Suprapubic skin (tissue), 4 donors: ENCODE measurements at regions not wholly inside any gene's neighbourhood (a gene's known extent, or its start where the extent isn't known, plus 50 kb on each side); places are given as distances from the start of the nearest gene placed in this dataset.
A peak's percentile ranks its signal among the peaks of the same experiment; 100 is the strongest.

Experiments used
- DNase-seq, 2 donors: peaks; one replicate each; pipeline ENCODE4 v3.0.0-alpha.2; 2019; ENCODE audit warnings: low spot score in 2 of 2
- H3K27ac ChIP-seq: fragments of 200-600 bp; sonication (generic); one replicate; pipeline ENCODE4 v1.5.1; 2019
- H3K27me3 ChIP-seq: fragments of 200-600 bp; sonication (generic); one replicate; pipeline ENCODE4 v1.5.1; 2019
- H3K36me3 ChIP-seq: fragments of 200-600 bp; sonication (generic); one replicate; pipeline ENCODE4 v1.5.1; 2019
- H3K4me1 ChIP-seq: fragments of 200-600 bp; sonication (generic); one replicate; pipeline ENCODE4 v1.5.1; 2019
- H3K4me3 ChIP-seq: fragments of 200-600 bp; sonication (generic); one replicate; pipeline ENCODE4 v1.5.1; 2019; ENCODE audit warnings: mild to moderate bottlenecking
- H3K9me3 ChIP-seq: fragments of 200-600 bp; sonication (generic); one replicate; pipeline ENCODE4 v1.5.1; 2019
- EP300 ChIP-seq: sonication (generic); formaldehyde crosslinking; IDR thresholded peaks from one replicate; pipeline ENCODE4 v1.6.1; 2017; ENCODE audit warnings: antibody characterized with exemption
- POLR2A ChIP-seq, 2 donors: fragments of 450-650 bp; IDR thresholded peaks; one replicate each; pipeline ENCODE4 v1.6.1; 2017; ENCODE audit warnings: antibody characterized with exemption in 2 of 2, mild to moderate bottlenecking in 2 of 2, moderate library complexity in 2 of 2
- POLR2AphosphoS5 ChIP-seq, 3 donors: sonication (generic); formaldehyde crosslinking; IDR thresholded peaks; one replicate each; pipeline ENCODE4 v1.6.1; 2017; ENCODE audit warnings: antibody characterized with exemption in 3 of 3
- whole genome bisulfite sequencing: methylation state at CpG from one replicate; pipeline ENCODE4 v1.1.5; 2018; 5-methylcytosine and 5-hydroxymethylcytosine counted together
- TF ChIP-seq, protein P1 (sequence below), 2 donors: fragments of 200-600 bp in 1 of 2; fragments of 450-650 bp in 1 of 2; sonication (generic) in 1 of 2; IDR thresholded peaks; one replicate each; pipeline ENCODE4 v1.5.1; 2016 to 2019; ENCODE audit warnings: antibody characterized with exemption in 2 of 2, mild to moderate bottlenecking in 1 of 2, moderate library complexity in 1 of 2

DNA sequence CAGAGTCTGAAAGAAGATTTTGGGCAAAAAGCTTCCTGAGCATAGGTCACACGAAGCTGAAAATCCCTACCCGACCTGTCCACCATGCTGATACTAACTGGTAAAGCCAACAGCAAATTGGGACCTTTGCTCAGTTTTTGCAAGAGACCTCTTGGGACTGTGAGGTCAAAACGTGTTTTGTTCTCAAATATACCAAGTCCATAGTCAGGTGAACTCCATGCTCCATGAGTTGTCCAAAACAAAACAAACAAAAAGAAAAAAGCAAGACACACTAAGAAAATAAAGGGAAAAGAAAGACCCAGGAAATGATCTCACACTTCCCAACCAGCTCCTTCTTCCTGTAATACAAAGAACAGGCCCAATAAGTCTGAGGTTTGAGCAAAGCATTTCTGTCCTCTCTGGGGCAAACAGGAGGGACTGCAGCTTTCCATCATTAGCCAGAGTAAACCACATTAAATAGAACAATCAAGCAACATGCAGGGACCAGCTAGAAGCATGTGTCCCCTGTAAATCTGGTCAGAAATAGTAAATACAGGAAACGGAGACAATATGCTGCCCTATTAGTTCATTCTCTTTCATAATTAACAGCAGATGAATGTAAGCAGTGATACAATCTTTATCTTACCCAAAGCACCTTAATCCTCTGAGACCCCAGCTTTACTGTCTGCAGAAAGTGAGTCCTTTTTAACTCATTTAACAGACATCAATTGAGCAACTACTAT, 125.0 kb upstream of the LIPC start:
- H3K27me3 ChIP-seq, result no peaks in the 10 kb centered on the region
- DNase-seq, result no peak
- H3K36me3 ChIP-seq, result no peaks in the 10 kb centered on the region
- peaks cover 30% of the 10 kb centered on the region for H3K4me1 ChIP-seq
- H3K27ac ChIP-seq, result no peak overlapping the region
- H3K9me3 ChIP-seq, result no peaks in the 10 kb centered on the region
- 79% methylated on average over 4 of the region's 4 CpGs for WGBS
- H3K4me3 ChIP-seq, result no peak overlapping the region
- TF ChIP-seq POLR2A (IDR thresholded peaks at IDR 0.05), result no peak
- TF ChIP-seq EP300, result no peak
- TF ChIP-seq, protein P1, sequence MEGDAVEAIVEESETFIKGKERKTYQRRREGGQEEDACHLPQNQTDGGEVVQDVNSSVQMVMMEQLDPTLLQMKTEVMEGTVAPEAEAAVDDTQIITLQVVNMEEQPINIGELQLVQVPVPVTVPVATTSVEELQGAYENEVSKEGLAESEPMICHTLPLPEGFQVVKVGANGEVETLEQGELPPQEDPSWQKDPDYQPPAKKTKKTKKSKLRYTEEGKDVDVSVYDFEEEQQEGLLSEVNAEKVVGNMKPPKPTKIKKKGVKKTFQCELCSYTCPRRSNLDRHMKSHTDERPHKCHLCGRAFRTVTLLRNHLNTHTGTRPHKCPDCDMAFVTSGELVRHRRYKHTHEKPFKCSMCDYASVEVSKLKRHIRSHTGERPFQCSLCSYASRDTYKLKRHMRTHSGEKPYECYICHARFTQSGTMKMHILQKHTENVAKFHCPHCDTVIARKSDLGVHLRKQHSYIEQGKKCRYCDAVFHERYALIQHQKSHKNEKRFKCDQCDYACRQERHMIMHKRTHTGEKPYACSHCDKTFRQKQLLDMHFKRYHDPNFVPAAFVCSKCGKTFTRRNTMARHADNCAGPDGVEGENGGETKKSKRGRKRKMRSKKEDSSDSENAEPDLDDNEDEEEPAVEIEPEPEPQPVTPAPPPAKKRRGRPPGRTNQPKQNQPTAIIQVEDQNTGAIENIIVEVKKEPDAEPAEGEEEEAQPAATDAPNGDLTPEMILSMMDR (IDR thresholded peaks at IDR 0.05), result no peak
- TF ChIP-seq POLR2AphosphoS5 (IDR thresholded peaks at IDR 0.05), result no peak

DNA sequence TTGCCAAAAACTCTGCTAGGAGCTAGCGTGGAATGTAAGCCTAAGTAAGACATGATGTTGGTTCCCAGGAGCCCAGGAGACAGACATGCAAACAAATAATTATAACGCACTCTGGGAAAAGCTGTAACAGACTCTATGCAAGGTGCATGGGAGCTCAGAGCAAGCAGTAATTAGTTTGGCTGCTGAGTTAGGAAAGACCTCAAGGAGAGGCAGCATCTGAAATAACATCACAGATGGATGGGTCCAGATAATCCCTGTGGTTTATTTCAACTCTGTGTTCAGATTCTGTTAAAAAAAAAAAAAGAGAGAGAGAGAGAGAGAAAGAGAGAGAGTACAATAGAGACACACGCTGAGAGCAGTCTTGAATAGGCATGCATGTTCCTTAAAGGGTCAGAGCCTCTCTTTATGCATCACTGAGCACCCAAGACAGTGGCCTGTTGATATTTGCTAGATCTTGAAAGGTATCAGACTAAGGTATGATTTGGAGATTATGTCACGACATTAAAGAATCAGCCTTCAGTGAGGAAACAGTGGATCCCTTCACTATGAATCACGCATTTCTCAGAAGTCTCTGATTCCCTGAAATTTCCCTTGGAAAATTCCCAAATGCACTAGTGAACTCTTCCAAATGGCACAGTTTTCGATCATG, 124.4 kb upstream of the LIPC start:
- no peak for TF ChIP-seq EP300
- no peak for TF ChIP-seq POLR2AphosphoS5 (IDR thresholded peaks at IDR 0.05)
- TF ChIP-seq, protein P1 (IDR thresholded peaks at IDR 0.05), result no peak
- no peak for TF ChIP-seq POLR2A (IDR thresholded peaks at IDR 0.05)
- no peaks in the 10 kb centered on the region for H3K27me3 ChIP-seq
- no peak overlapping the region for H3K27ac ChIP-seq
- DNase-seq, result no peak
- no peak overlapping the region for H3K4me3 ChIP-seq
- no peaks in the 10 kb centered on the region for H3K36me3 ChIP-seq
- H3K9me3 ChIP-seq, result no peaks in the 10 kb centered on the region
- H3K4me1 ChIP-seq, result peaks cover 30% of the 10 kb centered on the region
- WGBS, result 56% methylated on average over 6 of the region's 6 CpGs

DNA sequence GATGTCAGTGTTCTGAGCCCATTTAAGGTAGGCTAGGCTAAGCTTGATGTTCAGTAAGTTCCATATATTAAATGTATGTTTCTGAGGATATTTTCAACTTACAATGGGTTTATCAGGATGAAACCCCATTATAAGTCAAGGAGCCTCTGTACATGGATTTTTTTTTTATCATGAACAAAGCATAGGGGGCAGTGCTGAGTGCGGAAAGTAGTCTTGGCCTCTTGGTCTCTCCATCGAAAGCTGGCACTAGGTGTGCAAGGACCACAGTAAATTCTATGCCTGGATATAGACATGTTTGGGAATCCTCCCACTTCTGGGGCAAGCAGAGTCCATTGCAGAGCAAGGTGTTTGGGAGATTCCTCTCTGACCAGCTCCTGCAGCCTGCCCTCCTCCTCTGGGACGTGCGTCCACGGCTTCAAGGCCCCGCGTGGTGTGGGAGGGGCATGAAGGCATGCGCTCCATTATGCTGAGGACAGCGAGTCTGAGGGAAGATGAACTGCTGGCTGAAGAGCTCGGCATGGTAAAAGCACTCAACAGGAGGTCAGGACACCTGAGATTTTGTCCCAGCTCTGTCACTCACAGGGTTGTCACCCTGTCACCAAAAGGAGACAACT, 122.9 kb upstream of the LIPC start:
- WGBS, result 97% methylated on average over 10 of the region's 10 CpGs
- TF ChIP-seq, protein P1 (IDR thresholded peaks at IDR 0.05), result no peak
- no peak for TF ChIP-seq POLR2A (IDR thresholded peaks at IDR 0.05)
- TF ChIP-seq POLR2AphosphoS5 (IDR thresholded peaks at IDR 0.05), result no peak
- TF ChIP-seq EP300, result no peak
- H3K27ac ChIP-seq, result no peak overlapping the region

DNA sequence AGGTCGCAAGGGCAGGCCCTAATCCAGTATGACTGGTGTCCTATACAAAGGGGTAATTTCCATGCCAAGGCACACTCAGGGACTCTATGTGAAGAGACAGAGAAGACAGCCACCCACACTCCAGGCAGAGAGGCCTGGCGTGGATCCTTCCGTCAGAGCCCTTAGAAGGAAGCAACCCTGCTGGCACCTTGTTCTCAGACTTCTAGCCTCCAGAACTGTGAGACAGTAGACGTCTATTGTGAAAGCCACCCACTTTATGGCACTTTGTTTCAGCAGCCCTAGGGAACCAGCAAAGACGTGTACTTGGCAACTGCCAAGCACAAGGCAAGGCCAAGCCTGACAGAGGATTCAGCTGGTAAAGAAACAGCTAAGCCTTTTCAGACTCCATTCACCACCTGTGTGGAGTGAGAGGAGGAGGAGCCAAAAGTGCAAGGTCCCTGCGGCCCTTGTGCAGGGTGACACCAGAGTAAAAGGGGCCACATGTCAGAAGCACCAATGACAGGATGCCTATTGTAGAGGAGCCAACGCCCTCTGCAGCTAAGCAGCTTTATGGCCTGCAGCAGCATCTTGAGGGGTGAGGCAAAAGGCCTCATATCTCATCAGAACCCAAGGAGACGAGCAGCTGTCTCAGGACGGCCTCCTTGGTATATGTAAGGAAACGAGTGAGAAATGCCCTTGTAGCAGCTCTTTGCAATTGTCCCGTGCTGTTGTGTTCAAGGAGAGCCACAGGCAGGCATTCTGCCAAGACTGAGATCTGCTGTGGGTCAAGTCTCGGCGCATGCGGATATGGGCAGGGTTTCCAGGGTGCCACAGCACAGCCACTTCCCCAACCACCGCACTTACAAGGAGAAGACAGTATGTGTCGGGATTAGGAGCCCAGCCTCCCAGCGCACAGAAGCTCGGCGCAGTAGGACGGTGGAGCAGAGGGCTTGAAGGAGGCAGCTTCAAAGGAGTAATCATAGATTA, 121.5 kb upstream of the LIPC start:
- TF ChIP-seq POLR2AphosphoS5 (IDR thresholded peaks at IDR 0.05), result no peak
- no peak for TF ChIP-seq POLR2A (IDR thresholded peaks at IDR 0.05)
- no peak for DNase-seq
- no peaks in the 10 kb centered on the region for H3K27me3 ChIP-seq
- no peak overlapping the region for H3K4me3 ChIP-seq
- H3K9me3 ChIP-seq, result no peaks in the 10 kb centered on the region
- H3K4me1 ChIP-seq, result peaks cover 30% of the 10 kb centered on the region
- no peaks in the 10 kb centered on the region for H3K36me3 ChIP-seq
- peak overlapping the region; percentile 4 for H3K27ac ChIP-seq
- WGBS, result 69% methylated on average over 18 of the region's 20 CpGs

More for the DNA sequence above, 122.9 kb upstream of the LIPC start:
- no peak for DNase-seq
- H3K4me3 ChIP-seq, result no peak overlapping the region
- H3K9me3 ChIP-seq, result no peaks in the 10 kb centered on the region
- peaks cover 30% of the 10 kb centered on the region for H3K4me1 ChIP-seq
- H3K27me3 ChIP-seq, result no peaks in the 10 kb centered on the region
- no peaks in the 10 kb centered on the region for H3K36me3 ChIP-seq

DNA sequence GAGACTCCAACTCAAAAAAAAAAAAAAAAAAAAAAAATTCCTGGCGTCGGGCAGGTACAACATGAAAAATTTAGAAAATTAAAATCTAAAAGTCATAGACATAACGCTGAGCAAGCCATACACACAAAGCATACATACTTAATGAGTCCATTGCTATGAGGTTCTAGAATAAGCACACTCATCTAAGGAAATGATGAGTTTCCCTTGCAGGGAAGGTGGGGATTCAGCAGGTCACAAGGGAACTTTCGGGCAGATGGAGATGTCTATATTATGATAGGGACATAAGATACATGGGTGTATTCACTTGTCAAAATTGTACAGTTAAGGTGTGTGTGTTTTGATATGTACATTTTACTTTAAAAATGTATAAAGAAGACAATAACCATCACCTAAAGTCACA, 120.2 kb upstream of the LIPC start:
- 67% methylated on average over 4 of the region's 4 CpGs for WGBS
- TF ChIP-seq EP300 (no peak), POLR2AphosphoS5 (IDR thresholded peaks at IDR 0.05) (no peak), POLR2A (IDR thresholded peaks at IDR 0.05) (no peak)
- TF ChIP-seq, protein P1 (IDR thresholded peaks at IDR 0.05), result no peak
- H3K9me3 ChIP-seq, result no peaks in the 10 kb centered on the region
- no peak for DNase-seq
- no peak overlapping the region for H3K27ac ChIP-seq
- H3K4me1 ChIP-seq, result peaks cover 30% of the 10 kb centered on the region
- no peaks in the 10 kb centered on the region for H3K27me3 ChIP-seq
- H3K4me3 ChIP-seq, result no peak overlapping the region
- H3K36me3 ChIP-seq, result no peaks in the 10 kb centered on the region
